ENCODE measurements at regions not wholly inside any gene's neighbourhood (a gene's known extent, or its start where the extent isn't known, plus 50 kb on each side); places are given as distances from the start of the nearest gene placed in this dataset.

GRCh38 chr4:180101348-180102083 is 2141.7 kb upstream of the TENM3 start:
- ATAC-seq (no peak), DNase-seq (no peak)
- no peak overlapping the region for H3K4me3 ChIP-seq
- in situ Hi-C loops (cut with MboI; ENCODE audit: low sequenced_read_pairs in 4 of 4): no loop called here
- H3K4me1 ChIP-seq: no peaks in the 10 kb centered on the region
- intact Hi-C loops (cut with DNase I; ENCODE audit: low total_unique reads): no loop called here
- H3K9me3 ChIP-seq: no peaks in the 10 kb centered on the region
- no peaks in the 10 kb centered on the region for H3K36me3 ChIP-seq
- no peak overlapping the region for H3K27ac ChIP-seq
- TF ChIP-seq POLR2A (IDR thresholded peaks at IDR 0.05): no peak
- no peak for TF ChIP-seq CTCF (IDR thresholded peaks at IDR 0.05 in 4 of 5, conservative IDR thresholded peaks at IDR 0.05 in 1 of 5)
- no peaks in the 10 kb centered on the region for H3K27me3 ChIP-seq

- no peak for TF ChIP-seq POLR2A (IDR thresholded peaks at IDR 0.05)
- no peak for TF ChIP-seq CTCF (IDR thresholded peaks at IDR 0.05 in 4 of 5, conservative IDR thresholded peaks at IDR 0.05 in 1 of 5)
- in situ Hi-C loops (cut with MboI; ENCODE audit: low sequenced_read_pairs in 4 of 4) (no loop called here), intact Hi-C loops (cut with DNase I; ENCODE audit: low total_unique reads) (no loop called here)
- Histone ChIP-seq H3K36me3 (no peaks in the 10 kb centered on the region), H3K4me3 (no peak overlapping the region), H3K4me1 (no peaks in the 10 kb centered on the region), H3K9me3 (no peaks in the 10 kb centered on the region), H3K27ac (no peak overlapping the region), H3K27me3 (no peaks in the 10 kb centered on the region)
- DNase-seq: no peak
- ATAC-seq: no peak
These were observed 2139.4 kb upstream of the TENM3 start for GRCh38 chr4:180103794-180104193.

GRCh38 chr4:180105362-180105761 is 2137.8 kb upstream of the TENM3 start:
- Histone ChIP-seq H3K4me3 (no peak overlapping the region), H3K36me3 (no peaks in the 10 kb centered on the region), H3K27me3 (no peaks in the 10 kb centered on the region), H3K27ac (no peak overlapping the region), H3K9me3 (no peaks in the 10 kb centered on the region), H3K4me1 (no peaks in the 10 kb centered on the region)
- in situ Hi-C loops (cut with MboI; ENCODE audit: low sequenced_read_pairs in 4 of 4): no loop called here
- intact Hi-C loops (cut with DNase I; ENCODE audit: low total_unique reads): no loop called here
- ATAC-seq: no peak
- no peak for DNase-seq
- TF ChIP-seq POLR2A (IDR thresholded peaks at IDR 0.05) (no peak), CTCF (IDR thresholded peaks at IDR 0.05 in 4 of 5, conservative IDR thresholded peaks at IDR 0.05 in 1 of 5) (no peak)

- Histone ChIP-seq H3K27ac (no peak overlapping the region), H3K27me3 (no peaks in the 10 kb centered on the region), H3K4me1 (no peaks in the 10 kb centered on the region), H3K4me3 (no peak overlapping the region), H3K9me3 (no peaks in the 10 kb centered on the region), H3K36me3 (no peaks in the 10 kb centered on the region)
- TF ChIP-seq CTCF (IDR thresholded peaks at IDR 0.05 in 4 of 5, conservative IDR thresholded peaks at IDR 0.05 in 1 of 5): no peak
- no peak for TF ChIP-seq POLR2A (IDR thresholded peaks at IDR 0.05)
- DNase-seq: no peak
- intact Hi-C loops (cut with DNase I; ENCODE audit: low total_unique reads): no loop called here
- in situ Hi-C loops (cut with MboI; ENCODE audit: low sequenced_read_pairs in 4 of 4): no loop called here
- ATAC-seq: no peak
These were observed 2137.1 kb upstream of the TENM3 start for GRCh38 chr4:180106122-180106521.

GRCh38 chr4:180106997-180107396 is 2136.2 kb upstream of the TENM3 start:
- Histone ChIP-seq H3K9me3 (no peaks in the 10 kb centered on the region), H3K4me3 (no peak overlapping the region), H3K4me1 (no peaks in the 10 kb centered on the region), H3K27me3 (no peaks in the 10 kb centered on the region), H3K36me3 (no peaks in the 10 kb centered on the region), H3K27ac (no peak overlapping the region)
- in situ Hi-C loops (cut with MboI; ENCODE audit: low sequenced_read_pairs in 4 of 4): no loop called here
- intact Hi-C loops (cut with DNase I; ENCODE audit: low total_unique reads): no loop called here
- no peak for ATAC-seq
- TF ChIP-seq POLR2A (IDR thresholded peaks at IDR 0.05): no peak
- no peak for TF ChIP-seq CTCF (IDR thresholded peaks at IDR 0.05 in 4 of 5, conservative IDR thresholded peaks at IDR 0.05 in 1 of 5)
- no peak for DNase-seq

All from gastrocnemius medialis (tissue), 4 donors.